Keratinocyte (primary cell): ENCODE measurements at regions not wholly inside any gene's neighbourhood (a gene's known extent, or its start where the extent isn't known, plus 50 kb on each side); places are given as distances from the start of the nearest gene placed in this dataset.

Experiments used
- DNase-seq: peaks from one replicate; pipeline ENCODE4 v3.0.0-alpha.2; 2011; ENCODE audit warnings: low read depth, missing footprints, low spot score
- FAIRE-seq: peaks from 2 replicates; lab custom pipeline; 2011; peaks lifted over from hg19 to GRCh38; lab: Jason Lieb, UNC
- H2AFZ ChIP-seq: 2 replicates; pipeline ENCODE4 v1.6.0; 2012; ENCODE audit warnings: low read length, control low read depth, inconsistent platforms; ENCODE audit not compliant: control insufficient read depth
- H3K27ac ChIP-seq: 2 replicates; pipeline ENCODE4 v1.5.1; 2011; ENCODE audit warnings: low read length; ENCODE audit not compliant: control insufficient read depth, insufficient read depth
- H3K27me3 ChIP-seq: 3 replicates; pipeline ENCODE4 v1.6.0; 2011; ENCODE audit warnings: low read length; ENCODE audit not compliant: control insufficient read depth, insufficient read depth; ENCODE audit errors: extremely low read depth
- H3K36me3 ChIP-seq, 2 experiments: 2 replicates in 1 of 2; 3 replicates in 1 of 2; pipeline ENCODE4 v1.5.1; 2011; ENCODE audit warnings: low read length in 2 of 2, mild to moderate bottlenecking in 1 of 2; ENCODE audit not compliant: control insufficient read depth in 2 of 2, insufficient read depth in 2 of 2; ENCODE audit errors: extremely low read depth in 1 of 2
- H3K4me1 ChIP-seq: 3 replicates; pipeline ENCODE4 v1.5.1; 2011; ENCODE audit warnings: low read length; ENCODE audit not compliant: control insufficient read depth, insufficient read depth; ENCODE audit errors: extremely low read depth
- H3K4me2 ChIP-seq: 3 replicates; pipeline ENCODE4 v1.6.0; 2011; ENCODE audit warnings: low read depth, low read length; ENCODE audit not compliant: control insufficient read depth, insufficient read depth; ENCODE audit errors: extremely low read depth
- H3K4me3 ChIP-seq, 3 experiments: fragments of 200-600 bp in 1 of 3; sonication (generic) in 1 of 3; 2 replicates in 2 of 3; 3 replicates in 1 of 3; pipeline ENCODE4 v1.5.1; 2011 to 2016; ENCODE audit warnings: low read length in 3 of 3, mild to moderate bottlenecking in 3 of 3, control low read depth in 2 of 3, inconsistent platforms in 1 of 3, low read depth in 1 of 3, mixed read lengths in 1 of 3, mixed run types in 1 of 3, moderate library complexity in 1 of 3; ENCODE audit not compliant: control insufficient read depth in 2 of 3, insufficient read depth in 2 of 3; ENCODE audit errors: extremely low read depth in 1 of 3
- H3K79me2 ChIP-seq: 2 replicates; pipeline ENCODE4 v1.6.0; 2012; ENCODE audit warnings: low read length; ENCODE audit not compliant: control insufficient read depth, insufficient read depth
- H3K9ac ChIP-seq: 3 replicates; pipeline ENCODE4 v1.6.0; 2011; ENCODE audit warnings: low read length; ENCODE audit not compliant: control insufficient read depth, insufficient read depth; ENCODE audit errors: extremely low read depth
- H3K9me1 ChIP-seq: 3 replicates; pipeline ENCODE4 v1.6.0; 2011; ENCODE audit warnings: low read length; ENCODE audit not compliant: control insufficient read depth, insufficient read depth; ENCODE audit errors: extremely low read depth
- H3K9me3 ChIP-seq: 2 replicates; pipeline ENCODE4 v1.5.1; 2012; ENCODE audit warnings: low read depth, low read length; ENCODE audit not compliant: control insufficient read depth
- H4K20me1 ChIP-seq: 3 replicates; pipeline ENCODE4 v1.6.0; 2011; ENCODE audit warnings: low read length; ENCODE audit not compliant: control insufficient read depth, insufficient read depth; ENCODE audit errors: extremely low read depth
- CTCF ChIP-seq, 3 experiments: IDR thresholded peaks in 1 of 3; conservative IDR thresholded peaks in 1 of 3; optimal IDR thresholded peaks in 1 of 3; 2 replicates in 2 of 3; 3 replicates in 1 of 3; pipeline versions ENCODE3 to v1.5.1; 2011; ENCODE audit warnings: low read length in 3 of 3, mild to moderate bottlenecking in 3 of 3, moderate library complexity in 2 of 3, control low read depth in 1 of 3, inconsistent platforms in 1 of 3; ENCODE audit not compliant: insufficient read depth in 2 of 3; ENCODE audit errors: extremely low read depth in 1 of 3
- EZH2 ChIP-seq: IDR thresholded peaks from one replicate; pipeline ENCODE4 v1.6.1; 2012; ENCODE audit warnings: inconsistent platforms, mild to moderate bottlenecking, low read length, moderate library complexity
- dilution Hi-C: fragments of 300-500 bp; cut with MboI; formaldehyde crosslinking; loops from one replicate; pipeline ENCODE4 v1.7.0; 2020; ENCODE audit warnings: low sequenced_read_pairs; ENCODE audit not compliant: extremely low pct_ligation_motif_present

GRCh38 chr10:131802156-131802915, 98.5 kb upstream of the PPP2R2D start:
- H4K20me1 ChIP-seq: no peaks in the 10 kb centered on the region
- H3K9me3 ChIP-seq: no peaks in the 10 kb centered on the region
- no peak overlapping the region for H3K4me2 ChIP-seq
- no peak for FAIRE-seq
- H3K79me2 ChIP-seq: no peaks in the 10 kb centered on the region
- H3K9me1 ChIP-seq: no peaks in the 10 kb centered on the region
- TF ChIP-seq EZH2: no peak
- TF ChIP-seq CTCF (optimal IDR thresholded peaks at IDR 0.05 in 1 of 3, IDR thresholded peaks at IDR 0.05 in 1 of 3, conservative IDR thresholded peaks at IDR 0.05 in 1 of 3; ENCODE audit: extremely low read depth in 1 of 3, insufficient read depth in 2 of 3, low read length in 3 of 3): no peak
- no peak for DNase-seq
- H2AFZ ChIP-seq: no peak overlapping the region
- H3K4me3 ChIP-seq: no peak overlapping the region
- H3K27ac ChIP-seq: no peak overlapping the region
- no peaks in the 10 kb centered on the region for H3K4me1 ChIP-seq
- H3K36me3 ChIP-seq: no peaks in the 10 kb centered on the region
- H3K9ac ChIP-seq: no peak overlapping the region
- H3K27me3 ChIP-seq: no peaks in the 10 kb centered on the region
- dilution Hi-C loops: no loop called here

- no peaks in the 10 kb centered on the region for H3K9me3 ChIP-seq
- FAIRE-seq: no peak
- TF ChIP-seq EZH2 (no peak), CTCF (optimal IDR thresholded peaks at IDR 0.05 in 1 of 3, IDR thresholded peaks at IDR 0.05 in 1 of 3, conservative IDR thresholded peaks at IDR 0.05 in 1 of 3; ENCODE audit: extremely low read depth in 1 of 3, insufficient read depth in 2 of 3, low read length in 3 of 3) (no peak)
- H3K36me3 ChIP-seq: no peaks in the 10 kb centered on the region
- H3K4me3 ChIP-seq: no peak overlapping the region
- H3K27ac ChIP-seq: no peak overlapping the region
- H4K20me1 ChIP-seq: no peaks in the 10 kb centered on the region
- H3K9me1 ChIP-seq: no peaks in the 10 kb centered on the region
- H3K4me1 ChIP-seq: no peaks in the 10 kb centered on the region
- no peaks in the 10 kb centered on the region for H3K79me2 ChIP-seq
- no peaks in the 10 kb centered on the region for H3K27me3 ChIP-seq
- dilution Hi-C loops: no loop called here
- DNase-seq: no peak
- H2AFZ ChIP-seq: no peak overlapping the region
- no peak overlapping the region for H3K4me2 ChIP-seq
- no peak overlapping the region for H3K9ac ChIP-seq
Measured at GRCh38 chr10:131802996-131803395, 97.8 kb upstream of the PPP2R2D start.
